Bronchial epithelial cell (primary cell): ENCODE measurements at regions not wholly inside any gene's neighbourhood (a gene's known extent, or its start where the extent isn't known, plus 50 kb on each side); places are given as distances from the start of the nearest gene placed in this dataset.

ENCODE experiments used
- DNase-seq: peaks from one replicate; pipeline ENCODE4 v3.0.0-alpha.2; 2010; ENCODE audit warnings: low read depth
- FAIRE-seq: peaks from 2 replicates; lab custom pipeline; 2011; peaks lifted over from hg19 to GRCh38; lab: Jason Lieb, UNC
- H3K27me3 ChIP-seq: 2 replicates; pipeline ENCODE4 v1.5.1; 2011; ENCODE audit warnings: low read length; ENCODE audit not compliant: control insufficient read depth, insufficient read depth
- H3K36me3 ChIP-seq: 2 replicates; pipeline ENCODE4 v1.5.1; 2011; ENCODE audit warnings: low read length; ENCODE audit not compliant: control insufficient read depth, insufficient read depth
- H3K4me3 ChIP-seq: 2 replicates; pipeline ENCODE4 v1.5.1; 2011; ENCODE audit warnings: mild to moderate bottlenecking, low read depth, low read length, control low read depth
- TF ChIP-seq, protein P1 (sequence below): IDR thresholded peaks from 2 replicates; pipeline ENCODE4 v1.5.1; 2011; ENCODE audit warnings: mild to moderate bottlenecking, moderate library complexity, low read length, control low read depth, inconsistent platforms; ENCODE audit not compliant: insufficient read depth, severe bottlenecking

DNA sequence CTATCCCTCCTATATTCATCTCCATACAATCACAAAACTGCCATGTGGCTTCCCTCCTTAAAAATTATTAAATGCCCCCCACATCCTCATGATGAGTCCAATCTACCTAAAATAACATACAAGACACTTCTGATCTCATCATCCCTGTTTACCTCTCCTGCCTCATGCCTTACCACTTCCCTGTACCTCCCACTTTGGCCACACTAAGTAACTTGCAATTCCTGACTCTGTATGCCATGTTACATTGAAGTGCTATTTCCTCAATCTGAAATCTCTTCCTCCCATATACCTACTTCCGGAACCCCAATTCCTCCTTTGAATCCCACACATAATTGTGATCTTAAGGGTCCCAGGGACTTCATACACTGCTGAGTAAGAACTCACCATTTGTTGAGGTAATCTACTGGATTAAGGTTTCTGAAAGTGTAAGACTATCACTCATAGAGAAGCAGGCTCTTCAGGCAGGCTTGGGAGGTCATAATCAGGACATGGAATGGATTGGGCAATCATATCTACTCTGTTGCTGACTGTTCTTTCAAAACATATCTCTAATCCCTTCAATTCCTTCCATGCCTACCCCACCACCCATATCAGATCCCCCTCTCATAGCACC lies 117.6 kb upstream of the PLEKHG7 start:
- Histone ChIP-seq H3K27me3 (no peaks in the 10 kb centered on the region), H3K36me3 (no peaks in the 10 kb centered on the region), H3K4me3 (no peak overlapping the region)
- no peak for FAIRE-seq
- peak; percentile 30 for DNase-seq
- TF ChIP-seq, protein P1, sequence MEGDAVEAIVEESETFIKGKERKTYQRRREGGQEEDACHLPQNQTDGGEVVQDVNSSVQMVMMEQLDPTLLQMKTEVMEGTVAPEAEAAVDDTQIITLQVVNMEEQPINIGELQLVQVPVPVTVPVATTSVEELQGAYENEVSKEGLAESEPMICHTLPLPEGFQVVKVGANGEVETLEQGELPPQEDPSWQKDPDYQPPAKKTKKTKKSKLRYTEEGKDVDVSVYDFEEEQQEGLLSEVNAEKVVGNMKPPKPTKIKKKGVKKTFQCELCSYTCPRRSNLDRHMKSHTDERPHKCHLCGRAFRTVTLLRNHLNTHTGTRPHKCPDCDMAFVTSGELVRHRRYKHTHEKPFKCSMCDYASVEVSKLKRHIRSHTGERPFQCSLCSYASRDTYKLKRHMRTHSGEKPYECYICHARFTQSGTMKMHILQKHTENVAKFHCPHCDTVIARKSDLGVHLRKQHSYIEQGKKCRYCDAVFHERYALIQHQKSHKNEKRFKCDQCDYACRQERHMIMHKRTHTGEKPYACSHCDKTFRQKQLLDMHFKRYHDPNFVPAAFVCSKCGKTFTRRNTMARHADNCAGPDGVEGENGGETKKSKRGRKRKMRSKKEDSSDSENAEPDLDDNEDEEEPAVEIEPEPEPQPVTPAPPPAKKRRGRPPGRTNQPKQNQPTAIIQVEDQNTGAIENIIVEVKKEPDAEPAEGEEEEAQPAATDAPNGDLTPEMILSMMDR: no peak

DNA sequence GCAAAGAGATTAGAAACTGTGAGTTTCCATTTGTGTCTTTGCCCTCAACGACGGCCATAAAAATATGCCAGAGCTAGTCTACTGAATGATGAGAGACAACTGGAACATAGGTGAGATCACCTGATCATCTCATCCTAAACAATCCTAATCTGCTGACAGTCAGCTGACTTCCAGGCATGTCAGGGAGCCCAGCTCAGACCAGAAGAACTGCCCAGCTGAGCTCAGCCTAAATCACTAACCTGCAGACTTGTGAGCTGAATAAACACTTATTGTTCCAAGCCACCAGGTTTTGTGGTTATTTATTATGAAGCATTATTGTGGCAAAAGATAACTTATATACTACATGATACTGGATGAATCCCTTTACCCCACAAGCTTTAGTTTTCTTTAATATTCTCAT lies 118.9 kb upstream of the PLEKHG7 start:
- no peaks in the 10 kb centered on the region for H3K36me3 ChIP-seq
- H3K4me3 ChIP-seq: no peak overlapping the region
- DNase-seq: no peak
- H3K27me3 ChIP-seq: no peaks in the 10 kb centered on the region
- FAIRE-seq: no peak
- TF ChIP-seq, protein P1: no peak

DNA sequence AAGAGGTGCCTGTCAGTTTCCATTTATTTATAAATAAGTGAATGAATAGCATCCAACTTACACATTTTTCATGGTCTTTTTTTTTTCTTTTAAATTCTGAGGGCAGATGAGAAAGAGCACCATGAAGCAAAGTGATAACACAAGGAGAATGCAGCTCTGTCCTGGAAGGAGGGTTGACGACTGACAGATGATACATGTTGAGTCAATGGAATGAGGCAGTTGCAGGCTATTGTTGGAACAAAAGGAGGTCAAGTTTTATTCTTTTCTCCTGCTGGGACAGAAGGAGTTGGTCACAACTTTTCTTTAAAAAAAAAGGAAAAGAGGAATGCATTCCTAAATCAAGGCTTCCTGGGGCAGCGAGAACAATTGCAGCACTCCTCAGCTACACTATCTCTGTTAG lies 119.9 kb upstream of the PLEKHG7 start:
- H3K27me3 ChIP-seq: no peaks in the 10 kb centered on the region
- no peak overlapping the region for H3K4me3 ChIP-seq
- TF ChIP-seq, protein P1: no peak
- no peaks in the 10 kb centered on the region for H3K36me3 ChIP-seq
- FAIRE-seq (no peak), DNase-seq (peak; percentile 39)

DNA sequence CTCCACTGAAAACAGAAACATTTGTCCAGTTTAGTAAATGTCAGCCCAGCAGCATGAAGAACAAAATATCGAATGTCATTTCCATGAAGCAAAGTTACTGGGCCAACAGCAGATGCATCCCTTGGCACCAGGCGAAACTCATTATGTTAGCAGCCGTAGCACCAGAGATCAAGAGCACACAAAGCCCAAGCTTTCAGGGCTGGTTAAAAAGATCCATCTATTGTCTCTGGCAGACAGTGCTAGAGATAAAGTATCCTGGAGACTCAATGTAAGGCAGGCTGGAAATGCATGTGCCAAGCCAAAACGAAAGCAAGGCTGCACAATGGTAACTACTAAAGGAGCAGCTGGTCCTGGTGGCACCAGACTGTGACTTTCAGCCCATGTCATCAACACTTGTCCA lies 120.3 kb upstream of the PLEKHG7 start:
- no peak for DNase-seq
- Histone ChIP-seq H3K36me3 (no peaks in the 10 kb centered on the region), H3K27me3 (no peaks in the 10 kb centered on the region), H3K4me3 (no peak overlapping the region)
- TF ChIP-seq, protein P1: no peak
- no peak for FAIRE-seq

DNA sequence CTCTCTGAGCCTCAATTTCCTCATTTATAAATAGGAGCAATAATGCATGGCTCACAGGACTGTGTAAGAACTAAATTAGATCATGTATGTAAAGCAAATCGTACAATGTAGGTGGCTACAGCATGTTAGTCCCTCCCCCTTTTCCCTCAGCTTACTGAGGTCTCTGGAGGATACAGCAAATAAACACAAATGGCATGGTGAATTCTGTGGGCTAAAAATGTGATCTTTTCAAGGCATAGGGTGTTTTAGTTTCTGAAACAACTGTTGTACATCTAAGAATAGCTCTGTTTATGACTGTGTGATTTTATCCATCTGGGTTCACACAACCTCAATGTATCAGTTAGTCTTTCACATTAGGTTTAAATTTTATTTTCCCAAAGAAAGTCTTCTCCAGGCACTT lies 121.2 kb upstream of the PLEKHG7 start:
- TF ChIP-seq, protein P1: no peak
- Histone ChIP-seq H3K27me3 (no peaks in the 10 kb centered on the region), H3K36me3 (no peaks in the 10 kb centered on the region), H3K4me3 (no peak overlapping the region)
- no peak for DNase-seq
- FAIRE-seq: no peak

DNA sequence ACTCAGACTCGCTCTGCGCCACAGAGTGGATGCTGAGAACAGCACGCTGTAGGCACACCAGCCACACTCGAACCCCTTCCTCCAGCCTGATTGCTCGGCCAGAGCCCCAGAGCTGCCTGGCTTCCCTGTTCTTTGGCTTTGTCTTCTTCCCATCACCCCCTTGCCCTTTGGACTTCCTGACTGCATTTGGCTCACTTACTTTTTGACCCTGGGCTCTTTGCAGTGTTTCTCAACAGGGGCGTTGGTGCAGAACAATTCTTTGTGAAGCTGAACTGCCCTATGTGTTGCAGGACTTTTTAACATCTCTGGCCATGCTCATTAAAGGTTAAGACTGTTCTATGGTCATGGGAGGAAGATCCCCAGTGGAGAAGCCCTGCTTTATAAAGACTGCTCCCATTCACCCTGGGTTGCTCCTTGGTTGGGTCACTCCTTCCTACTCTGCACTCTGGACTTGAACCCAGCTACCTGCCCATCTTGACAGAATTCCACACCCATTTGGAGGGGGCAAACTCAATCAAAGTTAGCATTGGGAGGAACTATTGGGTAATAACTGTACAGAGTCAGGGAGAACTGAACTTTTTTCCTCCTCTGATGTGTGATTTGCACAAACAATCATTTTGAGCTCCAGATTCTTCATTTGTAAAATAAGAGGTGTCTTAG lies 127.7 kb upstream of the PLEKHG7 start:
- no peaks in the 10 kb centered on the region for H3K27me3 ChIP-seq
- H3K4me3 ChIP-seq: no peak overlapping the region
- H3K36me3 ChIP-seq: no peaks in the 10 kb centered on the region
- TF ChIP-seq, protein P1: no peak
- no peak for FAIRE-seq
- no peak for DNase-seq
